CD14-positive monocyte (primary cell): ENCODE measurements at regions not wholly inside any gene's neighbourhood (a gene's known extent, or its start where the extent isn't known, plus 50 kb on each side); places are given as distances from the start of the nearest gene placed in this dataset.
"Not testable (repeated sequence)": the region's sequence is repeated elsewhere in the genome, so short reads cannot be mapped to it uniquely, and the experiment has no call there.

ENCODE experiments used
- DNase-seq, 3 donors: peaks; one replicate each; pipeline ENCODE4 v3.0.0-alpha.2; 2011 to 2022
- H2AFZ ChIP-seq: 2 replicates; pipeline ENCODE4 v1.6.0; 2012; ENCODE audit warnings: mild to moderate bottlenecking, low read depth, low read length, inconsistent platforms; ENCODE audit not compliant: insufficient read depth, poor library complexity, severe bottlenecking
- H3K27ac ChIP-seq, 2 donors: 1 replicate in 1 of 2; 2 replicates in 1 of 2; pipeline ENCODE4 v1.5.1; 2012 to 2013; ENCODE audit warnings: low read length in 2 of 2, control low read depth in 1 of 2, inconsistent platforms in 1 of 2, low read depth in 1 of 2, mild to moderate bottlenecking in 1 of 2
- H3K27me3 ChIP-seq, 2 donors: one replicate each; pipeline versions ENCODE4 v1.6.0 to v1.6.1; 2011 to 2013; ENCODE audit warnings: low read length in 2 of 2; ENCODE audit not compliant: control insufficient read depth in 2 of 2, insufficient read depth in 2 of 2
- H3K36me3 ChIP-seq, 2 donors: replicated peaks in 1 of 2; 1 replicate in 1 of 2; 2 replicates in 1 of 2; pipeline versions ENCODE4 v1.5.1 to v1.6.1; 2012 to 2013; ENCODE audit warnings: low read length in 2 of 2, control low read depth in 1 of 2, inconsistent platforms in 1 of 2, mild to moderate bottlenecking in 1 of 2; ENCODE audit not compliant: insufficient read depth in 2 of 2, control insufficient read depth in 1 of 2
- H3K4me1 ChIP-seq, 2 donors: 1 replicate in 1 of 2; 2 replicates in 1 of 2; pipeline versions ENCODE4 v1.5.1 to v1.6.1; 2012 to 2013; ENCODE audit warnings: low read length in 2 of 2, control low read depth in 1 of 2, inconsistent platforms in 1 of 2, mild to moderate bottlenecking in 1 of 2, moderate library complexity in 1 of 2; ENCODE audit not compliant: insufficient read depth in 2 of 2, control insufficient read depth in 1 of 2
- H3K4me2 ChIP-seq: replicated peaks from 2 replicates; pipeline ENCODE3; 2012; ENCODE audit warnings: low read length, moderate library complexity, mild to moderate bottlenecking; ENCODE audit not compliant: poor library complexity, severe bottlenecking; ENCODE audit errors: extremely low read depth
- H3K4me3 ChIP-seq, 3 experiments: fragments of 200-600 bp in 1 of 3; sonication (generic) in 1 of 3; replicated peaks in 1 of 3; 1 replicate in 2 of 3; 2 replicates in 1 of 3; pipeline ENCODE4 v1.5.1; 2011 to 2013; ENCODE audit warnings: low read length in 3 of 3, mild to moderate bottlenecking in 3 of 3, control low read depth in 2 of 3, low read depth in 2 of 3, inconsistent platforms in 1 of 3, moderate library complexity in 1 of 3
- H3K79me2 ChIP-seq: 2 replicates; pipeline ENCODE4 v1.6.0; 2012; ENCODE audit warnings: mild to moderate bottlenecking, control low read depth, inconsistent platforms, low read length, moderate library complexity; ENCODE audit not compliant: insufficient read depth
- H3K9ac ChIP-seq: 2 replicates; pipeline ENCODE4 v1.6.0; 2017; ENCODE audit warnings: low read length, mild to moderate bottlenecking; ENCODE audit not compliant: insufficient read depth, poor library complexity, severe bottlenecking
- H3K9me3 ChIP-seq, 2 donors: replicated peaks in 1 of 2; 1 replicate in 1 of 2; 2 replicates in 1 of 2; pipeline versions ENCODE4 v1.5.1 to v1.6.1; 2012 to 2013; ENCODE audit warnings: low read length in 2 of 2, control low read depth in 1 of 2; ENCODE audit not compliant: control insufficient read depth in 1 of 2, insufficient read depth in 1 of 2
- H4K20me1 ChIP-seq: 2 replicates; pipeline ENCODE4 v1.6.0; 2012; ENCODE audit warnings: mild to moderate bottlenecking, low read length, control low read depth, moderate library complexity; ENCODE audit not compliant: insufficient read depth
- H3K27ac Mint-ChIP-seq, 7 donors: one replicate each; pipeline ENCODE4 v1.8.0; 2020; ENCODE audit warnings: mild to moderate bottlenecking in 7 of 7, mixed read lengths in 7 of 7, moderate library complexity in 6 of 7, inconsistent platforms in 2 of 7
- H3K27me3 Mint-ChIP-seq, 3 donors: one replicate each; pipeline ENCODE4 v1.8.0; 2021 to 2022; ENCODE audit warnings: low read depth in 3 of 3, mild to moderate bottlenecking in 3 of 3, mixed read lengths in 3 of 3, moderate library complexity in 3 of 3, inconsistent platforms in 1 of 3
- H3K36me3 Mint-ChIP-seq, 2 donors: one replicate each; pipeline ENCODE4 v1.8.0; 2020; ENCODE audit warnings: mixed read lengths in 2 of 2, inconsistent platforms in 1 of 2, mild to moderate bottlenecking in 1 of 2
- H3K4me1 Mint-ChIP-seq: one replicate; pipeline ENCODE4 v1.8.0; 2020; ENCODE audit warnings: mild to moderate bottlenecking, mixed read lengths
- H3K4me3 Mint-ChIP-seq, 2 donors: one replicate each; pipeline ENCODE4 v1.8.0; 2020; ENCODE audit warnings: mild to moderate bottlenecking in 2 of 2, mixed read lengths in 2 of 2, moderate library complexity in 1 of 2
- H3K9me3 Mint-ChIP-seq, 7 donors: one replicate each; pipeline ENCODE4 v1.8.0; 2020 to 2022; ENCODE audit warnings: mixed read lengths in 7 of 7, mild to moderate bottlenecking in 6 of 7, moderate library complexity in 6 of 7, inconsistent platforms in 2 of 7
- CTCF ChIP-seq: fragments of 200-600 bp; IDR thresholded peaks from one replicate; pipeline ENCODE4 v1.8.0; 2022; ENCODE audit warnings: antibody characterized with exemption, mild to moderate bottlenecking
- WGBS: methylation state at CpG from one replicate; pipeline ENCODE4 v1.1.5; 2013; ENCODE audit warnings: missing lambda C conversion rate; ENCODE audit not compliant: insufficient coverage; 5-methylcytosine and 5-hydroxymethylcytosine counted together
- intact Hi-C, 2 donors: fragments of 100-400 bp; cut with micrococcal nuclease; formaldehyde crosslinking; loops; one replicate each; pipeline versions ENCODE4 v1.15.0 to v1.15.1; 2023

- H2AFZ ChIP-seq = no peak overlapping the region
- TF ChIP-seq CTCF = no peak
- H3K27me3 ChIP-seq = no peaks in the 10 kb centered on the region
- no peak for DNase-seq
- H3K79me2 ChIP-seq = no peaks in the 10 kb centered on the region
- no peaks in the 10 kb centered on the region for H4K20me1 ChIP-seq
- peaks cover 0 to 3% (median 0%) of the 10 kb centered on the region in 3 donors for H3K27me3 Mint-ChIP-seq
- peaks cover 0 to 7% (median 2%) of the 10 kb centered on the region in 7 donors for H3K9me3 Mint-ChIP-seq
- H3K4me3 ChIP-seq = no peak overlapping the region
- H3K27ac Mint-ChIP-seq = no peak overlapping the region
- H3K4me1 Mint-ChIP-seq = no peaks in the 10 kb centered on the region
- no peaks in the 10 kb centered on the region for H3K36me3 Mint-ChIP-seq
- H3K9me3 ChIP-seq = no peaks in the 10 kb centered on the region
- no peak overlapping the region for H3K27ac ChIP-seq
- H3K4me3 Mint-ChIP-seq = no peak overlapping the region
- no peaks in the 10 kb centered on the region for H3K4me1 ChIP-seq
- no peaks in the 10 kb centered on the region for H3K36me3 ChIP-seq
- H3K9ac ChIP-seq = no peak overlapping the region
- intact Hi-C loops = no loop called here
- no peak overlapping the region for H3K4me2 ChIP-seq
Measured at GRCh38 chr17:70599198-70599597, 429.9 kb downstream of the KCNJ2 start.

- H3K4me3 ChIP-seq, H3K4me1 ChIP-seq, H3K36me3 ChIP-seq, H3K9me3 ChIP-seq, H3K4me1 Mint-ChIP-seq, H2AFZ ChIP-seq, H3K4me2 ChIP-seq, H3K9ac ChIP-seq, H3K4me3 Mint-ChIP-seq, H3K27me3 Mint-ChIP-seq, H3K79me2 ChIP-seq, H3K27ac ChIP-seq, H3K27ac Mint-ChIP-seq, H4K20me1 ChIP-seq, H3K9me3 Mint-ChIP-seq, intact Hi-C loops, DNase-seq, H3K36me3 Mint-ChIP-seq, H3K27me3 ChIP-seq: not testable (repeated sequence)
- 100% methylated on average over 2 of the region's 3 CpGs for WGBS
Measured at GRCh38 chr17:70599945-70600344, 430.6 kb downstream of the KCNJ2 start.
